Uterus (tissue), 2 donors: ENCODE measurements at regions not wholly inside any gene's neighbourhood (a gene's known extent, or its start where the extent isn't known, plus 50 kb on each side); places are given as distances from the start of the nearest gene placed in this dataset.

ENCODE experiments used
- POLR2A ChIP-seq, 2 donors: fragments of 450-650 bp; IDR thresholded peaks; one replicate each; pipeline ENCODE4 v1.6.1; 2016; ENCODE audit warnings: antibody characterized with exemption in 2 of 2, mild to moderate bottlenecking in 1 of 2, moderate library complexity in 1 of 2
- TF ChIP-seq, protein P1 (sequence below), 4 experiments: fragments of 200-600 bp in 2 of 4; fragments of 450-650 bp in 2 of 4; sonication (generic) in 2 of 4; IDR thresholded peaks; one replicate each; pipeline ENCODE4 v1.5.1; 2016 to 2019; ENCODE audit warnings: antibody characterized with exemption in 4 of 4, mild to moderate bottlenecking in 2 of 4, moderate library complexity in 1 of 4

DNA sequence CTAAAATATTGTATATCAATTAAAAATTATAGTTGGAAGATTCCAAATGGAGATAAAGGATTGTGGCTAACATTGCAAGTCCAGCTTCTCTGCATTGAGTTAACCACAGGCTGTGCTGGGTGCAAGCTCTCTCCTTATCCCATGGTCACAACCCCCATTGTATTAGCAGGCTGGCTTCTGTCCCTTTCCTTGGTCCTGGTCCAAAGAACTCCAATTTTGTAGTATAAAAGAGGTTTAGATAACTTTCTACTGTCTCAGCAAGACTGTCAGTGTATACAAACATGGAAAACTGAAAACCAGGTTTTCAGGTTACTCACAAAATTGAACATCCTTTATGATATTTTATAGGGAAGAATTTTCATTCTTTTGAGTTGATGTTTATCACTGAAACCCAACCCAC is 76.6 kb upstream of the HS3ST3A1 start:
- TF ChIP-seq, protein P1, sequence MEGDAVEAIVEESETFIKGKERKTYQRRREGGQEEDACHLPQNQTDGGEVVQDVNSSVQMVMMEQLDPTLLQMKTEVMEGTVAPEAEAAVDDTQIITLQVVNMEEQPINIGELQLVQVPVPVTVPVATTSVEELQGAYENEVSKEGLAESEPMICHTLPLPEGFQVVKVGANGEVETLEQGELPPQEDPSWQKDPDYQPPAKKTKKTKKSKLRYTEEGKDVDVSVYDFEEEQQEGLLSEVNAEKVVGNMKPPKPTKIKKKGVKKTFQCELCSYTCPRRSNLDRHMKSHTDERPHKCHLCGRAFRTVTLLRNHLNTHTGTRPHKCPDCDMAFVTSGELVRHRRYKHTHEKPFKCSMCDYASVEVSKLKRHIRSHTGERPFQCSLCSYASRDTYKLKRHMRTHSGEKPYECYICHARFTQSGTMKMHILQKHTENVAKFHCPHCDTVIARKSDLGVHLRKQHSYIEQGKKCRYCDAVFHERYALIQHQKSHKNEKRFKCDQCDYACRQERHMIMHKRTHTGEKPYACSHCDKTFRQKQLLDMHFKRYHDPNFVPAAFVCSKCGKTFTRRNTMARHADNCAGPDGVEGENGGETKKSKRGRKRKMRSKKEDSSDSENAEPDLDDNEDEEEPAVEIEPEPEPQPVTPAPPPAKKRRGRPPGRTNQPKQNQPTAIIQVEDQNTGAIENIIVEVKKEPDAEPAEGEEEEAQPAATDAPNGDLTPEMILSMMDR (IDR thresholded peaks at IDR 0.05): no peak
- no peak for TF ChIP-seq POLR2A (IDR thresholded peaks at IDR 0.05)
